LNCAP (cell line): ENCODE measurements at regions not wholly inside any gene's neighbourhood (a gene's known extent, or its start where the extent isn't known, plus 50 kb on each side); places are given as distances from the start of the nearest gene placed in this dataset.

Experiments
- CTCF ChIP-seq: fragments of 450-650 bp; IDR thresholded peaks from 2 replicates; pipeline ENCODE4 v1.5.1; 2017; ENCODE audit warnings: mild to moderate bottlenecking

GRCh38 chr4:18749391-18749790 is 727.8 kb upstream of the LCORL start:
- no peak for TF ChIP-seq CTCF

- no peak for TF ChIP-seq CTCF
Observed at GRCh38 chr4:18736551-18736950, 715.0 kb upstream of the LCORL start.

GRCh38 chr4:18735740-18736268 is 714.2 kb upstream of the LCORL start:
- TF ChIP-seq CTCF, result no peak

- TF ChIP-seq CTCF, result no peak
Observed at GRCh38 chr4:18734405-18734804, 712.9 kb upstream of the LCORL start.

- TF ChIP-seq CTCF, result no peak
Observed at GRCh38 chr4:18733961-18734360, 712.4 kb upstream of the LCORL start.

- TF ChIP-seq CTCF, result no peak
Observed at GRCh38 chr4:18722748-18723191, 701.2 kb upstream of the LCORL start.

GRCh38 chr4:18698119-18698883 is 676.7 kb upstream of the LCORL start:
- TF ChIP-seq CTCF, result no peak
